ENCODE measurements at regions not wholly inside any gene's neighbourhood (a gene's known extent, or its start where the extent isn't known, plus 50 kb on each side); places are given as distances from the start of the nearest gene placed in this dataset.
"Not testable (repeated sequence)": the region's sequence is repeated elsewhere in the genome, so short reads cannot be mapped to it uniquely, and the experiment has no call there.

DNA sequence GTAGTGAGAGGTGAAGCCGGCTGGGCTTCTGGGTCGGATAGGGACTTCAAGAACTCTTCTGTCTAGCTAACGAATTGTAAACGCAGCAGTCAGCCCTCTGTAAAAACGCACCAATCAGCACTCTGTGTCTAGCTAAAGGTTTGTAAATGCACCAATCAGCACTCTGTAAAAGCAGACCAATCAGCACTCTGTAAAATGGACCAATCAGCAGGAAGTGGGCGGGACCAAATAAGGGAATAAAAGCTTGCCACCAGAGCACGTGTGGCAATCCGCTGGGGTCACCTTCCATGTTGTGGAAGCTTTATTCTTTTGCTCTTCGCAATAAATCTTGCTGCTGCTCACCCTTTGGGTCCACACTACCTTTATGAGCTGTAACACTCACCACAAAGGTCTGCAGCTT, 267.9 kb downstream of the INHBA start:
- TF ChIP-seq, protein P1, sequence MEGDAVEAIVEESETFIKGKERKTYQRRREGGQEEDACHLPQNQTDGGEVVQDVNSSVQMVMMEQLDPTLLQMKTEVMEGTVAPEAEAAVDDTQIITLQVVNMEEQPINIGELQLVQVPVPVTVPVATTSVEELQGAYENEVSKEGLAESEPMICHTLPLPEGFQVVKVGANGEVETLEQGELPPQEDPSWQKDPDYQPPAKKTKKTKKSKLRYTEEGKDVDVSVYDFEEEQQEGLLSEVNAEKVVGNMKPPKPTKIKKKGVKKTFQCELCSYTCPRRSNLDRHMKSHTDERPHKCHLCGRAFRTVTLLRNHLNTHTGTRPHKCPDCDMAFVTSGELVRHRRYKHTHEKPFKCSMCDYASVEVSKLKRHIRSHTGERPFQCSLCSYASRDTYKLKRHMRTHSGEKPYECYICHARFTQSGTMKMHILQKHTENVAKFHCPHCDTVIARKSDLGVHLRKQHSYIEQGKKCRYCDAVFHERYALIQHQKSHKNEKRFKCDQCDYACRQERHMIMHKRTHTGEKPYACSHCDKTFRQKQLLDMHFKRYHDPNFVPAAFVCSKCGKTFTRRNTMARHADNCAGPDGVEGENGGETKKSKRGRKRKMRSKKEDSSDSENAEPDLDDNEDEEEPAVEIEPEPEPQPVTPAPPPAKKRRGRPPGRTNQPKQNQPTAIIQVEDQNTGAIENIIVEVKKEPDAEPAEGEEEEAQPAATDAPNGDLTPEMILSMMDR (IDR thresholded peaks at IDR 0.05; ENCODE audit: low read depth, low read length), result not testable (repeated sequence)
- not testable (repeated sequence) for TF ChIP-seq EZH2phosphoT487 (IDR thresholded peaks at IDR 0.05; ENCODE audit: low read depth)

Measured in OCI-LY3 (cell line).